Neural progenitor cell (in vitro differentiated cells): ENCODE measurements at regions not wholly inside any gene's neighbourhood (a gene's known extent, or its start where the extent isn't known, plus 50 kb on each side); places are given as distances from the start of the nearest gene placed in this dataset.

ENCODE experiments used
- DNase-seq: peaks from one replicate; pipeline ENCODE4 v3.0.0-alpha.2; 2016; ENCODE audit warnings: low spot score
- H2AFZ ChIP-seq: fragments of 200-600 bp; sonication (generic); replicated peaks from 2 replicates; pipeline ENCODE4 v1.6.1; 2016; ENCODE audit warnings: antibody characterized with exemption
- H3F3A ChIP-seq: fragments of 200-600 bp; sonication (generic); 2 replicates; pipeline ENCODE4 v1.6.1; 2016; ENCODE audit warnings: antibody characterized with exemption, low read depth
- H3K27ac ChIP-seq: fragments of 200-600 bp; sonication (generic); 2 replicates; pipeline ENCODE4 v1.5.1; 2016; ENCODE audit warnings: mild to moderate bottlenecking
- H3K27me3 ChIP-seq: fragments of 200-600 bp; sonication (generic); 2 replicates; pipeline ENCODE4 v1.6.1; 2016; ENCODE audit warnings: mild to moderate bottlenecking, moderate library complexity
- H3K36me3 ChIP-seq: fragments of 200-600 bp; sonication (generic); 2 replicates; pipeline ENCODE4 v1.5.1; 2016
- H3K4me1 ChIP-seq: fragments of 200-600 bp; sonication (generic); 2 replicates; pipeline ENCODE4 v1.6.1; 2016; ENCODE audit warnings: mixed run types
- H3K4me2 ChIP-seq: fragments of 200-600 bp; sonication (generic); 2 replicates; pipeline ENCODE4 v1.6.1; 2016
- H3K4me3 ChIP-seq: fragments of 200-600 bp; sonication (generic); 2 replicates; pipeline ENCODE4 v1.5.1; 2016
- H3K79me2 ChIP-seq: fragments of 200-600 bp; sonication (generic); 2 replicates; pipeline ENCODE4 v1.6.1; 2016; ENCODE audit warnings: low read depth
- H3K9ac ChIP-seq: fragments of 200-600 bp; sonication (generic); 2 replicates; pipeline ENCODE4 v1.6.1; 2016
- H3K9me3 ChIP-seq: fragments of 200-600 bp; sonication (generic); 2 replicates; pipeline ENCODE4 v1.5.1; 2016; ENCODE audit warnings: low read depth
- H4K20me1 ChIP-seq: fragments of 200-600 bp; sonication (generic); 2 replicates; pipeline ENCODE4 v1.6.1; 2016; ENCODE audit warnings: low read depth
- H3K27ac Mint-ChIP-seq: 3 replicates; pipeline ENCODE4 v1.8.0; 2021; ENCODE audit warnings: mixed read lengths
- H3K27me3 Mint-ChIP-seq: 2 replicates; pipeline ENCODE4 v1.8.0; 2022; ENCODE audit warnings: low read depth, mild to moderate bottlenecking, inconsistent platforms, moderate library complexity, mixed read lengths; ENCODE audit not compliant: insufficient read depth
- H3K36me3 Mint-ChIP-seq: 3 replicates; pipeline ENCODE4 v1.8.0; 2021; ENCODE audit warnings: mixed read lengths
- H3K4me1 Mint-ChIP-seq: 3 replicates; pipeline ENCODE4 v1.8.0; 2021; ENCODE audit warnings: mixed read lengths
- H3K4me3 Mint-ChIP-seq: 3 replicates; pipeline ENCODE4 v1.8.0; 2021; ENCODE audit warnings: mild to moderate bottlenecking, moderate library complexity, mixed read lengths
- H3K9me3 Mint-ChIP-seq: 3 replicates; pipeline ENCODE4 v1.8.0; 2020; ENCODE audit warnings: mixed read lengths
- EZH2 ChIP-seq: fragments of 200-600 bp; sonication (generic); IDR thresholded peaks from 2 replicates; pipeline ENCODE4 v1.6.1; 2017; ENCODE audit warnings: antibody characterized with exemption, mild to moderate bottlenecking, moderate library complexity
- EZH2phosphoT487 ChIP-seq: fragments of 200-600 bp; sonication (generic); IDR thresholded peaks from 2 replicates; pipeline ENCODE4 v1.6.1; 2017; ENCODE audit warnings: antibody characterized with exemption
- TF ChIP-seq, protein P1 (sequence below): fragments of 200-600 bp; sonication (generic); IDR thresholded peaks from 2 replicates; pipeline ENCODE4 v1.5.1; 2017; ENCODE audit warnings: antibody characterized with exemption, mild to moderate bottlenecking

DNA sequence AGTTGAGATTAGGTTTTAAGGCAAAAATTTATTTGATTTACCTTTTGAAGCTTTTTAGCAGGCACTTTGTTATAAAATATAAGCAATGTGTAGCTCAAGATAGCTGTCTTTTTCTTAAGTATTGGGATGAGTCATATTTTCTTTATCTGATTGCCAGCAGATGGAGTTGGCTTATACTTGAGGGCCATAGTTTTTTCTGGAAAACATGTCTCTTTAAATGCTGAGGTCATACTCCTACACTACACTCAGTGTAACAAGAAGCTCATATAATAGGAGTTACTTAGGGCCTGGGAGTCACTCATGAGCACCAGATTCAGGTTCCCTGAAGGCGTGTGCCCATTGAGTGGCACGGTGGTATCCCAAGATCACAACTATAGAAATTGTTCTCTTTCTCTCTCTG lies 579.8 kb downstream of the EDEM1 start:
- Histone ChIP-seq H3K36me3 (no peaks in the 10 kb centered on the region), H3K4me3 (no peak overlapping the region), H3K79me2 (no peaks in the 10 kb centered on the region), H3K27ac (no peak overlapping the region), H4K20me1 (no peaks in the 10 kb centered on the region), H3K9ac (no peak overlapping the region), H3K27me3 (no peaks in the 10 kb centered on the region), H3K9me3 (no peaks in the 10 kb centered on the region), H3F3A (no peaks in the 10 kb centered on the region), H3K4me2 (no peak overlapping the region), H3K4me1 (no peaks in the 10 kb centered on the region), H2AFZ (no peak overlapping the region)
- Mint-ChIP-seq H3K4me1 (no peaks in the 10 kb centered on the region), H3K9me3 (no peaks in the 10 kb centered on the region), H3K27ac (no peak overlapping the region), H3K4me3 (no peak overlapping the region), H3K27me3 (peaks cover 2% of the 10 kb centered on the region), H3K36me3 (no peaks in the 10 kb centered on the region)
- no peak for TF ChIP-seq EZH2phosphoT487
- no peak for TF ChIP-seq EZH2
- TF ChIP-seq, protein P1, sequence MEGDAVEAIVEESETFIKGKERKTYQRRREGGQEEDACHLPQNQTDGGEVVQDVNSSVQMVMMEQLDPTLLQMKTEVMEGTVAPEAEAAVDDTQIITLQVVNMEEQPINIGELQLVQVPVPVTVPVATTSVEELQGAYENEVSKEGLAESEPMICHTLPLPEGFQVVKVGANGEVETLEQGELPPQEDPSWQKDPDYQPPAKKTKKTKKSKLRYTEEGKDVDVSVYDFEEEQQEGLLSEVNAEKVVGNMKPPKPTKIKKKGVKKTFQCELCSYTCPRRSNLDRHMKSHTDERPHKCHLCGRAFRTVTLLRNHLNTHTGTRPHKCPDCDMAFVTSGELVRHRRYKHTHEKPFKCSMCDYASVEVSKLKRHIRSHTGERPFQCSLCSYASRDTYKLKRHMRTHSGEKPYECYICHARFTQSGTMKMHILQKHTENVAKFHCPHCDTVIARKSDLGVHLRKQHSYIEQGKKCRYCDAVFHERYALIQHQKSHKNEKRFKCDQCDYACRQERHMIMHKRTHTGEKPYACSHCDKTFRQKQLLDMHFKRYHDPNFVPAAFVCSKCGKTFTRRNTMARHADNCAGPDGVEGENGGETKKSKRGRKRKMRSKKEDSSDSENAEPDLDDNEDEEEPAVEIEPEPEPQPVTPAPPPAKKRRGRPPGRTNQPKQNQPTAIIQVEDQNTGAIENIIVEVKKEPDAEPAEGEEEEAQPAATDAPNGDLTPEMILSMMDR: no peak
- DNase-seq: no peak

DNA sequence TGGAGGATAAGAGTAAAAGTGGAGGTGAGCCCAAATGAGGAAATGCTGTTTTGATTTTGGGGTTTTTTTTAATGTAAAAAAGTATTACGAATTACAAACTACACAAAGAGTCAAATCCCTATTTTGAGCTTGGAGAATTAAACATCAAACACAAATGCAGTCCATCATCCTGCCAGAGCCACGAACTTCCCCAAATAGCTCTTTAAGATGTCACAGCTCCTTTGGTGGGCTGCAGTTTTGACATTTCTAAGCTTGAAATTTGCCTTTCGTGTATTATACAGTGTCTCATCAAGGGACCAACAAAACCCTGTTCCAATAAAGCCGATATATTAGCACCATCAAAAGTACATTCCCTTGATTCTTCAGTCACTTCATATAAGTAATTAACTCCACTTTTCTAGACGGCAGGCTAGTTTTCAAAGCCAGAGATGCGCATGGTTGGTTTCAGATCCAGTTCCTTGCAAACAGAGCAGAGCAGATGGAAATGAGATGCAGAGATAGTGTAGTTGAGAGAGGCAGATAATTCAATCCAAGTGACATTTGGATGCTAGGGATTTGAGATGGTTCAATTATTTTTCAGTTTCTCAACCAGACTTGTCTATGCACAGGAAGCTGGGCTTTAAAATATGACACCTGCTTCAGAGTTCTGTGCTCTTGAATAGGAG lies 580.9 kb downstream of the EDEM1 start:
- H4K20me1 ChIP-seq: no peaks in the 10 kb centered on the region
- no peak overlapping the region for H3K4me3 ChIP-seq
- Mint-ChIP-seq H3K4me1 (no peaks in the 10 kb centered on the region), H3K27ac (no peak overlapping the region), H3K36me3 (no peaks in the 10 kb centered on the region), H3K4me3 (no peak overlapping the region), H3K9me3 (no peaks in the 10 kb centered on the region), H3K27me3 (peaks cover 2% of the 10 kb centered on the region)
- no peak overlapping the region for H3K9ac ChIP-seq
- no peaks in the 10 kb centered on the region for H3F3A ChIP-seq
- H3K9me3 ChIP-seq: no peaks in the 10 kb centered on the region
- no peaks in the 10 kb centered on the region for H3K36me3 ChIP-seq
- no peaks in the 10 kb centered on the region for H3K4me1 ChIP-seq
- H3K27me3 ChIP-seq: no peaks in the 10 kb centered on the region
- no peak for DNase-seq
- no peak overlapping the region for H3K27ac ChIP-seq
- TF ChIP-seq EZH2 (no peak), EZH2phosphoT487 (no peak)
- TF ChIP-seq, protein P1: no peak
- no peaks in the 10 kb centered on the region for H3K79me2 ChIP-seq
- H2AFZ ChIP-seq: no peak overlapping the region
- no peak overlapping the region for H3K4me2 ChIP-seq

DNA sequence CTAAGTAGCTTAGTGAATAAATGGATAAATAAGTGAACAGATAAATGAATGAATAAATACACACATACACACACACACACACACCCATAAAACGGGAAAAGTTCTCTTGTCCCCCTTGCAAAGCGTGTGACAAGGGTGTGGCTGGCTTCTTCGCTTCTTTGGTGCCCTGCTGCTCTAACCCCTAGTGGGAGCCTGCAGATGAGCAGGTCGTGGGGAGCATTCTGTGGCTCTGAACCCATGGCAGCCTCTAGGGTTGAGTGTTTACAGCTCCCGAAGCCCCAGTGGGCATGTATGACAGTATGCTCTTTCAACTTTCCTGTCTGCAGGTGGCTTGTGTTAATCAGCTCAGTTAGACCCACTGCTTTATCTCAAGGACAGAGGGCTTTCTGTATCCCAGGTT lies 582.3 kb downstream of the EDEM1 start:
- H3K4me3 Mint-ChIP-seq: no peak overlapping the region
- no peaks in the 10 kb centered on the region for H3K9me3 Mint-ChIP-seq
- peaks cover 2% of the 10 kb centered on the region for H3K27me3 Mint-ChIP-seq
- Histone ChIP-seq H3K36me3 (no peaks in the 10 kb centered on the region), H3K4me2 (no peak overlapping the region), H3K9me3 (no peaks in the 10 kb centered on the region), H3K79me2 (no peaks in the 10 kb centered on the region), H3F3A (no peaks in the 10 kb centered on the region), H2AFZ (no peak overlapping the region), H3K4me3 (no peak overlapping the region), H3K27me3 (no peaks in the 10 kb centered on the region), H3K27ac (no peak overlapping the region), H4K20me1 (no peaks in the 10 kb centered on the region), H3K9ac (no peak overlapping the region), H3K4me1 (no peaks in the 10 kb centered on the region)
- no peaks in the 10 kb centered on the region for H3K36me3 Mint-ChIP-seq
- TF ChIP-seq, protein P1: no peak
- TF ChIP-seq EZH2phosphoT487 (no peak), EZH2 (no peak)
- DNase-seq: no peak
- no peaks in the 10 kb centered on the region for H3K4me1 Mint-ChIP-seq
- H3K27ac Mint-ChIP-seq: no peak overlapping the region
